ENCODE measurements at regions not wholly inside any gene's neighbourhood (a gene's known extent, or its start where the extent isn't known, plus 50 kb on each side); places are given as distances from the start of the nearest gene placed in this dataset.

DNA sequence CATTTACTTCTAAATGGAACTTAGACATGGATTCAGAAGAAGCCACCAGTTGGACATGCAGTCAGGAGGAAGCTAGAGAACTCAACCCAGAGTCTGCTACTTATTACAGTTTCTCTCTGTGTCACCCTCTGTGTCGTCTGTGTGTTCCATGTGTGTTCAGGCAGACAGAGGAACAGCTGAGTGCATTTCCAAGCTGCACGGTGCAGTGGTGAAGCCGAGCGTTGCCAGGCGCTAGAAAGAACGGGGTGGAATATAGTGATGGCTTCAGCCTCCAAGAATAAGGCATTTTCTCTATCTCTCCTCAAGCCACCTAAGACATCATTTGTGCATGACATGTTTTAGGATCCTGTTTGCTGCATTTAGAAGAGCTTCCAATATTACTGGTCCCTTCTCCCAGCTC is 101.1 kb upstream of the CCL2 start:
- TF ChIP-seq, protein P1, sequence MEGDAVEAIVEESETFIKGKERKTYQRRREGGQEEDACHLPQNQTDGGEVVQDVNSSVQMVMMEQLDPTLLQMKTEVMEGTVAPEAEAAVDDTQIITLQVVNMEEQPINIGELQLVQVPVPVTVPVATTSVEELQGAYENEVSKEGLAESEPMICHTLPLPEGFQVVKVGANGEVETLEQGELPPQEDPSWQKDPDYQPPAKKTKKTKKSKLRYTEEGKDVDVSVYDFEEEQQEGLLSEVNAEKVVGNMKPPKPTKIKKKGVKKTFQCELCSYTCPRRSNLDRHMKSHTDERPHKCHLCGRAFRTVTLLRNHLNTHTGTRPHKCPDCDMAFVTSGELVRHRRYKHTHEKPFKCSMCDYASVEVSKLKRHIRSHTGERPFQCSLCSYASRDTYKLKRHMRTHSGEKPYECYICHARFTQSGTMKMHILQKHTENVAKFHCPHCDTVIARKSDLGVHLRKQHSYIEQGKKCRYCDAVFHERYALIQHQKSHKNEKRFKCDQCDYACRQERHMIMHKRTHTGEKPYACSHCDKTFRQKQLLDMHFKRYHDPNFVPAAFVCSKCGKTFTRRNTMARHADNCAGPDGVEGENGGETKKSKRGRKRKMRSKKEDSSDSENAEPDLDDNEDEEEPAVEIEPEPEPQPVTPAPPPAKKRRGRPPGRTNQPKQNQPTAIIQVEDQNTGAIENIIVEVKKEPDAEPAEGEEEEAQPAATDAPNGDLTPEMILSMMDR (IDR thresholded peaks at IDR 0.05), result no peak
- no peak for TF ChIP-seq POLR2A (IDR thresholded peaks at IDR 0.05)
